Hematopoietic multipotent progenitor cell treated with erythropoietin and hydrocortisone succinate and interleukin-3 and kit ligand, for 17 days (in vitro differentiated cells): ENCODE measurements at regions not wholly inside any gene's neighbourhood (a gene's known extent, or its start where the extent isn't known, plus 50 kb on each side); places are given as distances from the start of the nearest gene placed in this dataset.

Source experiments
- DNase-seq: peaks from one replicate; pipeline ENCODE4 v3.0.0-alpha.2; 2015; ENCODE audit warnings: low spot score

GRCh38 chr9:120292606-120293005, 287.4 kb downstream of the CDK5RAP2 start:
- DNase-seq, result no peak

DNA sequence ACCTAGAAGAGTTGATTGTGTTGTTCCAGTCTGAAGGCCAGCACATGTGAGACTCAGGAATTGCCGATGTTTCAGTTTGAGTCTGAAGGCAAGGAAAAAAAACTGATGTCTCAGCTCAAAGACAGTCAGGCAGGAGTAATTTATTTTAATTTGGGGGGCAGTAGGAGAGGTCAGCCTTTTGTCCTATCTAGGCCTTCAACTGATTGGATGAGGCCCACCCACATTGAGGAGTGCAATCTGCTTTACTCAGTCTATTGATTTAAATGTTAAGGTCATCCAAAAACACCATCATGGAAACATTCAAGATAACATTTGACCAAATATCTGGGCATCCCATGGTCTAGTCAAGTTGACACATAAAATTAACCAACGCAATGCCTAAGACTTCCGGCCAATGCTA, 288.9 kb downstream of the CDK5RAP2 start:
- no peak for DNase-seq

GRCh38 chr9:120289990-120290975, 289.7 kb downstream of the CDK5RAP2 start:
- no peak for DNase-seq

DNA sequence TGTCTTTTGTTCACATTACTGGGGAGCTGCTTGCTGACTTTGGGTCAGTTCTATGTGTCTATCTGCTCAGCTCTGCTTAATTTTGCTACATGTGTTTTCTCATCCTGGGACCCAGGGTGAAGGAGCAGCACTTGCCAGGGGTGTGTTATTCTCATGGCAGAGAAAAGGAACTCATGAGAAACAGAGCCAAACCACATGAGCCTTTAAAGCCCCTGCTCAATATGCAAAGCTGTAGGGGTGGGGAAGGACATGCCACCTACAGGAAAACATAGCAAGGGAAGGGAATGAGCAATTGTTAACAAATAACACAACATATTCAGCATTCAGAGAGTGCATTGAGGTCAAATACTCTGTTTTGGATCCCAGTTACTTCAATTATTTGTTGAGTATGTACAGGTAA, 290.9 kb downstream of the CDK5RAP2 start:
- no peak for DNase-seq

- DNase-seq, result no peak
These were observed 293.4 kb downstream of the CDK5RAP2 start for GRCh38 chr9:120286530-120286929.

DNA sequence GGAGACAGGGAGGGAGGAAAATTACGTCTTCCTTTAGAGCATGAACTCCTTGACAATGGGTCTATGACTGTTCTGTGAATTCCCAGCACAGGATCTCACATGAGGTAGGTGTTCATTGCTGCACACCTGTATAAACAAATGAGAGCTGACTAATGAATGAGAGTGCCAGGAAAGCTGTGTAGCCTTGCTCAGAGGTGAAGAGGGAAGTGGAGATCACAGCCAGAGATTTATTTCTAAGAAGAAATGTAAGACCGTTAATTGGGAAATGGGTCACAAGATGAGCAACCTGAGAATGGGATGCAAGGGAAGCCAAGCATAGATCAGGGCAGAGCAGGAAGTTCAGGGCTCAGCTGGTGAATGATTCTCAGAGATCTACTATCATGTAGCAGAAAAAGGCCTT, 295.1 kb downstream of the CDK5RAP2 start:
- no peak for DNase-seq

DNA sequence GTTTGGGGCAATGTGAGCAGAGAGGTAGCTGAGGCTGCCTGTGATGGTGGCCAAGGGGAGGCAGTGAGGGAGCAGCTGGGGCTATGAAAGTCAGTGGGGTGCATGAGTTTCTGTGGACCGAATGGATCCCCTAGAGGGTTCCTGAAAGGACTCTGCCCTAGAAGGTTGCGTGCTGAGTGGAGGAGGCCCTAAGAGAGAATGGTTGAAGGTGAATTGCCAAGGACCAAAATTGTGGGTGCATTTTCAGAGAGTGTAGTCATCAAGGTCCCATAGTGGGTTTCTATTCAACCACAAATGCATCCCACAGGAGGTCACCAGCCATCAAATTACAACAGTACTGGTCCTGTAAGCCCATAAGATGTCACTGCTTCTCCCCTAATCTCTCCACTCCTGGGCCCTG, 298.3 kb downstream of the CDK5RAP2 start:
- DNase-seq, result no peak

GRCh38 chr9:120267929-120268328, 312.0 kb downstream of the CDK5RAP2 start:
- no peak for DNase-seq

DNA sequence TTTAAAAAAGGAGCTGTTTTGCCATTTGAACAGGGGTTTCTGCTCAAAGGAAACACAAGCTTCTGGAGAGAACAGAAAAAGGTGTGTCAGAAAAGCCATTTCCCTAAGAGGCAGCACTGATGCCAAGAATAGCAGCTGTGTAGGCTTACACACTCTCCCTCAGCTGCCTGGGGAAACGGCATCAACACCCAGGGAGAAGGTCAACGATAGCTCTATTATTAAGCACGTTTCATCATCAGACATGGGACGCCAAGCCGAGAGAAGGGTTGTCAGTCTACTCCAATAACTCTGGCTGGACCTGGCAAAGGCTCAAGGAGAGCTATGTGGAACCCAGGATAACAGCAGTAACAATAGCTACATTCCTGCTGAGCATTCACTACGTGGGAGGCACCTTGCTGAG, 314.2 kb downstream of the CDK5RAP2 start:
- no peak for DNase-seq

- DNase-seq, result no peak
These were observed 315.4 kb downstream of the CDK5RAP2 start for GRCh38 chr9:120264528-120264927.

DNA sequence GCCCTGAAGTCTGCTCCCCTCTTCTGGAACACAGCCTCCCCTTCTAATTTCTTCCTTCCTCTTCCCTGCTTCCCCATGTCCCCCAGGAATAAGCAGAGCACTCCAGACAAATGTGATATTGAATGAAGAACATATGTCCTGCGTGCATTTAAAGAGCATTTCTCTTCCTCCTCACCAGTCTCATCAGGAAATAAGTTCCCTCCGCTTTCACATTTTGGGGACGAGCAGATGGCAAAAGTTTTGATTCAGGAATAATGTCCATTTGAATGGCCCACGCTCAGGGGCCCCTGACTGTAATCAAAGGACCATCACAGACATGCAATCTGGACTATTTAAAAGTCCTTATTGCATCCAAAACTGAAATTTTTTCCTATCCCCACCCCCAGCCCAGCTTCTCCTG, 316.1 kb downstream of the CDK5RAP2 start:
- no peak for DNase-seq

- DNase-seq, result no peak
These were observed 318.5 kb downstream of the CDK5RAP2 start for GRCh38 chr9:120261419-120261818.

DNA sequence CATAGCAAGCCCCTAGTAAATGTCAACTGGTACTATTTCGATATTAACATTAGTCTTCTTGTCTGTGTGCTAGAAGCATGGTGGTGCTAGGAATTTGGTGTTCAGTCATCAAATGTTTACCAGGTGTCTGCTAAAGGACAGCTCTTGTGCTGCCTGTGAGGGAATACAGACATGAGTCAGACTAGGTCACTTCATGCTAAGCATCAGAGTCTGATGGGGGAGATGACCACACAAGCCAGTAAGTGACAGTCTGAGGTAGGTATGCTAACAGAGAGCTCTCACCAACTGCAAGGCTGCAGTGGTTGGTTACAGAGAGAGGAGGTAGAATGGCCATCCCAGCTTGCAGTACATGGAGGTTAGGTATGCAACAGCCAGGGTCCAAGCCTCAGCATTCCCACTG, 320.9 kb downstream of the CDK5RAP2 start:
- no peak for DNase-seq

GRCh38 chr9:120258096-120258495, 321.9 kb downstream of the CDK5RAP2 start:
- no peak for DNase-seq

DNA sequence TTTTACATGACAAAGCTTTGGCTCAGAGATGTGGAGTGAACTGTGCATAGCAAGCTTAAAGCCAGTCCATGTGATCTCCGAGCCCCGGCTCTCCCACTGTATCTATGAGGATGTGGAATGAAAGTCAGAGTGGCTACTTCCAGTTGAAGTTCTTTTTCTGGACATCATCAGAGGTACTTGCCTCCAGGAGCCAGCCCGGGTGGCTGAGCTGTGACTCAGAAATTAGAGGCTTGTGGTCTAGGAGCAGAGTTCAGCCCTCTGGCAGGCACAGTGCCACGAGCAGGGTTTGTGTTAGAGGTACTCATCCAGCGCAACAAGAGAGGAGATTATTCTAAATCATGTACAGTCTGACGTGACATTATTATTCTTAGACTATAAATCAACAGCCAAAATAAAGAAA, 322.5 kb downstream of the CDK5RAP2 start:
- DNase-seq, result no peak

GRCh38 chr9:120256146-120256545, 323.8 kb downstream of the CDK5RAP2 start:
- no peak for DNase-seq

- no peak for DNase-seq
These were observed 327.7 kb downstream of the CDK5RAP2 start for GRCh38 chr9:120252248-120252647.

DNA sequence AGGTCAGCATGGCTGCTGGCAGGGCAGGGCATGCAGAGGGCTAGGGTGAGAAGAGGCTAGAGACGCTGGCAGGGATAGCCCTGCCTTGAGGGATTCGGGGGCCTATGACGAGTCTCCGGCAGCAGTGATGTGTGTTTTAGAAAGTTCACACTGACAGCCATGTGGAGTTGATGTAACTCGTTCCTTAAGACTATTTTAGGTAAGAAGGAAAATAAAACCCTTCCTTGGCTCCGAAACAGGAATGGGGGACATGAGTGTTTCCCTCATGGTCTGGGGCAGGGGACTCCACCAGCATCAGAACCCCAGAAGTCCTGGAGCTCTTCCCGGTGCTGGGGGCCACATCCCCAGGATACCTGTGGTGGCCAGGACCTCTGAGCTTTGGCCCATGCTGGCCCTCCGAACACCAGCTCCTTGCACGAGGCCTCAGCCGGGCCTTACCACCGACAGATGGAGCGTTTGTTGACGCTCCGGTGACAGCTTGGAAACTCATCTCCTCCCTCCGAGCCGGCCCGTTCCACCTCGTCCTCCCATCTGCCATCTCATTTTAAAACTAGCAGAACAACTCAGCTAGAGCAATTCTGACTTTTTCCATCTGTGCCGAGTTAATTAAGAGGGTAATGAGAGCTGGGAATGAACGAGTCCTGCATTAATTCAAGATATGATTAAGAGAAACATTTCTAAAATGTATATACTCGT, 337.7 kb downstream of the CDK5RAP2 start:
- no peak for DNase-seq

- DNase-seq, result no peak
These were observed 343.4 kb downstream of the CDK5RAP2 start for GRCh38 chr9:120236596-120236995.

- DNase-seq, result no peak
These were observed 344.9 kb downstream of the CDK5RAP2 start for GRCh38 chr9:120235081-120235480.

DNA sequence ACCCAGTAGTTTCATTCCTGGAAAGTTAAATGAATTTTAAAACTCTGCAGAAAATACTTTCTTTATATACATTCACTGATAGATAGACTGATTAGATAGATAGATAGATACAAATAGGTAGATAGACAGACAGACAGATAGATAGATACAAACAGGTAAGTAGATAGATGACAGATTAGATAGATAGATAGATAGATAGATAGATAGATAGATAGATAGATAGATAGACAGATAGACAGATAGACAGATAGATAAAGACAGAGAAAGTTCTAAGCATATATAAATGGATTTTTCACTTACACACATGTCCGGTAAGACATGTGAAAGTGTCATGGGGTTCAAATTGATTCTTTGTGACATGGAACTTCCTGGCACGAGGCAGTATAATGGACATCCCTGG, 349.7 kb downstream of the CDK5RAP2 start:
- no peak for DNase-seq

GRCh38 chr9:120221844-120222243, 358.1 kb downstream of the CDK5RAP2 start:
- no peak for DNase-seq

DNA sequence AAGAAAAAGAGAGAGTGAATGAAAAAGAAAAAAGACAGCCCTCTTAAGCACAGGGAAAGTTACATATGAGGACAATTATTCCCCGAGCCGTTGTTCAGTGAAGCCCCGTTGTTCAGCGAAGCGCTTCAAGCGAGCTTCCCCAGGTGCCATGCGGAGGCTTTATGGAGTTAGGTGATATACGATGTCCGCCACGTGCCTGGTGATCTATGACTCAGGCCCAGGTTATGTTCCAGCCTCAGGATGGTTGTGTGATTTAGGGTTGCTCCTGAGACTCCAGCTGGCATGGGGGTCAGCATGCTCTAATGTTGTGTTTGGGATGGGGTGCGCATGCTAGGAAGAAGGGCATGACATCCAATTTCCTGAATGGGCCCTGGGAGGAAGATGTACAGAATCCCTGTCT, 365.6 kb downstream of the CDK5RAP2 start:
- DNase-seq, result no peak
